Hepatocyte (in vitro differentiated cells): ENCODE measurements at regions not wholly inside any gene's neighbourhood (a gene's known extent, or its start where the extent isn't known, plus 50 kb on each side); places are given as distances from the start of the nearest gene placed in this dataset.

Experiments
- DNase-seq: peaks from one replicate; pipeline ENCODE4 v3.0.0-alpha.2; 2016; ENCODE audit warnings: low spot score
- H2AFZ ChIP-seq: fragments of 200-600 bp; sonication (generic); 2 replicates; pipeline ENCODE4 v1.6.0; 2016; ENCODE audit warnings: antibody characterized with exemption, mild to moderate bottlenecking
- H3K27ac ChIP-seq: fragments of 200-600 bp; sonication (generic); 2 replicates; pipeline ENCODE4 v1.5.1; 2016; ENCODE audit warnings: mild to moderate bottlenecking
- H3K27me3 ChIP-seq: fragments of 200-600 bp; sonication (generic); 2 replicates; pipeline ENCODE4 v1.6.1; 2016
- H3K36me3 ChIP-seq: fragments of 200-600 bp; sonication (generic); replicated peaks from 2 replicates; pipeline ENCODE4 v1.5.1; 2016; ENCODE audit warnings: low read depth; ENCODE audit not compliant: insufficient read depth
- H3K4me1 ChIP-seq: fragments of 200-600 bp; sonication (generic); 2 replicates; pipeline ENCODE4 v1.5.1; 2016; ENCODE audit warnings: mild to moderate bottlenecking, moderate library complexity; ENCODE audit not compliant: insufficient read depth
- H3K4me2 ChIP-seq: fragments of 200-600 bp; sonication (generic); 2 replicates; pipeline ENCODE4 v1.6.0; 2016
- H3K4me3 ChIP-seq: fragments of 200-600 bp; sonication (generic); 2 replicates; pipeline ENCODE4 v1.5.1; 2016; ENCODE audit warnings: mild to moderate bottlenecking
- H3K79me2 ChIP-seq: fragments of 200-600 bp; sonication (generic); 2 replicates; pipeline ENCODE4 v1.6.0; 2017; ENCODE audit warnings: mild to moderate bottlenecking
- H3K9me2 ChIP-seq: fragments of 200-600 bp; sonication (generic); replicated peaks from 2 replicates; pipeline ENCODE4 v1.6.0; 2017; ENCODE audit warnings: mild to moderate bottlenecking; ENCODE audit not compliant: insufficient read depth
- H3K9me3 ChIP-seq: fragments of 200-600 bp; sonication (generic); 2 replicates; pipeline ENCODE4 v1.5.1; 2016; ENCODE audit warnings: low read depth, mild to moderate bottlenecking
- H4K20me1 ChIP-seq: fragments of 200-600 bp; sonication (generic); 2 replicates; pipeline ENCODE4 v1.6.0; 2016; ENCODE audit warnings: mild to moderate bottlenecking; ENCODE audit not compliant: insufficient read depth, poor library complexity, severe bottlenecking
- CTCF ChIP-seq: fragments of 200-600 bp; sonication (generic); IDR thresholded peaks from 2 replicates; pipeline ENCODE4 v1.5.1; 2016; ENCODE audit warnings: antibody characterized with exemption, mild to moderate bottlenecking; ENCODE audit not compliant: poor library complexity
- EZH2 ChIP-seq: fragments of 200-600 bp; sonication (generic); IDR thresholded peaks from 2 replicates; pipeline ENCODE4 v1.6.1; 2016; ENCODE audit warnings: antibody characterized with exemption, mild to moderate bottlenecking, borderline replicate concordance
- EZH2phosphoT487 ChIP-seq: fragments of 200-600 bp; sonication (generic); IDR thresholded peaks from one replicate; pipeline ENCODE4 v1.6.1; 2018; ENCODE audit warnings: antibody characterized with exemption, mild to moderate bottlenecking, low read depth, moderate library complexity; ENCODE audit not compliant: unreplicated experiment, severe bottlenecking
- WGBS: methylation state at CpG from one replicate; pipeline ENCODE4 v1.1.6; 2016; ENCODE audit warnings: low lambda C conversion rate; ENCODE audit errors: missing lambda C conversion rate; 5-methylcytosine and 5-hydroxymethylcytosine counted together

- no peaks in the 10 kb centered on the region for H3K27me3 ChIP-seq
- H3K9me2 ChIP-seq = no peaks in the 10 kb centered on the region
- H3K79me2 ChIP-seq = no peaks in the 10 kb centered on the region
- H3K4me3 ChIP-seq = no peak overlapping the region
- DNase-seq = no peak
- no peak for TF ChIP-seq EZH2phosphoT487
- no peak for TF ChIP-seq CTCF
- TF ChIP-seq EZH2 = no peak
- H3K27ac ChIP-seq = no peak overlapping the region
- H4K20me1 ChIP-seq = no peaks in the 10 kb centered on the region
- H3K4me2 ChIP-seq = no peak overlapping the region
- H2AFZ ChIP-seq = no peak overlapping the region
- no peaks in the 10 kb centered on the region for H3K9me3 ChIP-seq
- H3K36me3 ChIP-seq = no peaks in the 10 kb centered on the region
- peaks cover 10% of the 10 kb centered on the region for H3K4me1 ChIP-seq
- WGBS = 93% methylated on average over 5 of the region's 5 CpGs
These were observed 117.3 kb downstream of the TTC32 start for GRCh38 chr2:19784456-19784855.

- Histone ChIP-seq H3K36me3 (no peaks in the 10 kb centered on the region), H3K9me2 (no peaks in the 10 kb centered on the region), H3K4me3 (no peak overlapping the region), H3K27me3 (no peaks in the 10 kb centered on the region), H3K79me2 (no peaks in the 10 kb centered on the region), H3K9me3 (no peaks in the 10 kb centered on the region), H4K20me1 (no peaks in the 10 kb centered on the region), H2AFZ (no peak overlapping the region), H3K27ac (no peak overlapping the region), H3K4me1 (peaks cover 10% of the 10 kb centered on the region), H3K4me2 (no peak overlapping the region)
- no peak for DNase-seq
- TF ChIP-seq EZH2phosphoT487 (no peak), EZH2 (no peak), CTCF (no peak)
- WGBS = 94% methylated on average over 2 of the region's 2 CpGs
These were observed 117.8 kb downstream of the TTC32 start for GRCh38 chr2:19783935-19784334.

GRCh38 chr2:19776941-19777514, 124.8 kb downstream of the TTC32 start:
- WGBS = 64% methylated on average over 6 of the region's 6 CpGs
- Histone ChIP-seq H3K27me3 (no peaks in the 10 kb centered on the region), H3K36me3 (no peaks in the 10 kb centered on the region), H4K20me1 (no peaks in the 10 kb centered on the region), H3K27ac (no peak overlapping the region), H3K79me2 (no peaks in the 10 kb centered on the region), H3K4me1 (no peaks in the 10 kb centered on the region), H3K4me3 (no peak overlapping the region), H3K9me3 (no peaks in the 10 kb centered on the region), H3K4me2 (no peak overlapping the region), H2AFZ (no peak overlapping the region), H3K9me2 (no peaks in the 10 kb centered on the region)
- DNase-seq = no peak
- TF ChIP-seq EZH2phosphoT487 = no peak
- TF ChIP-seq CTCF = no peak
- TF ChIP-seq EZH2 = no peak
